A549 (cell line): ENCODE measurements at regions not wholly inside any gene's neighbourhood (a gene's known extent, or its start where the extent isn't known, plus 50 kb on each side); places are given as distances from the start of the nearest gene placed in this dataset.

Experiments used
- ATAC-seq, 2 experiments: fragments of 200-7000 bp in 1 of 2; fragments of >200 bp in 1 of 2; cut with Nextera tagmentation in 1 of 2; cut with Tn5 transposase in 1 of 2; 3 replicates each; pipeline versions ENCODE4 v1.8.0 to v1.9.1; 2018 to 2020; ENCODE audit warnings: mild to moderate bottlenecking in 1 of 2, moderate library complexity in 1 of 2
- CTCF ChIA-PET: fragments of 300-600 bp; sonication (Branson Sonifier 250); formaldehyde crosslinking; extraction: SDS; loops from one replicate; lab custom pipeline; 2021; ENCODE audit warnings: antibody characterized with exemption, inconsistent platforms; lab: Yijun Ruan, JAX
- POLR2A ChIA-PET: fragments of 350-600 bp; formaldehyde crosslinking; extraction: SDS; loops from one replicate; lab custom pipeline; 2021; ENCODE audit warnings: antibody characterized with exemption, inconsistent platforms; lab: Yijun Ruan, JAX
- DNase-seq, 2 experiments: peaks; one replicate each; pipeline versions ENCODE4 v3.0.0 to v3.0.0-alpha.2; 2011 to 2016; ENCODE audit warnings: low read depth in 1 of 2, low spot score in 1 of 2
- FAIRE-seq: peaks from 2 replicates; lab custom pipeline; 2011; peaks lifted over from hg19 to GRCh38; lab: Jason Lieb, UNC
- H3K27ac ChIP-seq, 2 experiments: fragments of >200 bp; sonication (Bioruptor Twin); formaldehyde crosslinking; 3 replicates each; pipeline ENCODE4 v1.5.1; 2016 to 2017
- H3K4me1 ChIP-seq: fragments of >200 bp; sonication (Bioruptor Twin); formaldehyde crosslinking; 3 replicates; pipeline ENCODE4 v1.6.1; 2016
- H3K4me2 ChIP-seq: fragments of >200 bp; sonication (Bioruptor Twin); formaldehyde crosslinking; 3 replicates; pipeline ENCODE4 v1.6.1; 2016
- H3K4me3 ChIP-seq: fragments of >200 bp; sonication (Bioruptor Twin); formaldehyde crosslinking; 3 replicates; pipeline ENCODE4 v1.5.1; 2016
- H3K9me3 ChIP-seq: fragments of >200 bp; sonication (Bioruptor Twin); formaldehyde crosslinking; 3 replicates; pipeline ENCODE4 v1.6.1; 2016
- CBX2 ChIP-seq: fragments of 200-600 bp; sonication (generic); IDR thresholded peaks from 2 replicates; pipeline ENCODE4 v1.6.1; 2016; ENCODE audit warnings: low read depth, mild to moderate bottlenecking, borderline replicate concordance
- EP300 ChIP-seq, 2 experiments: fragments of >200 bp; sonication (Bioruptor Twin); formaldehyde crosslinking; IDR thresholded peaks; 2 replicates in 1 of 2; 3 replicates in 1 of 2; pipeline ENCODE4 v1.6.1; 2016 to 2017
- ESRRA ChIP-seq: fragments of 150-350 bp; IDR thresholded peaks from 2 replicates; pipeline ENCODE4 v1.6.1; 2014; ENCODE audit warnings: mild to moderate bottlenecking, low read length, borderline replicate concordance
- FOSL2 ChIP-seq, 2 experiments: fragments of 450-650 bp in 1 of 2; fragments of >200 bp in 1 of 2; sonication (Bioruptor Twin) in 1 of 2; formaldehyde crosslinking; IDR thresholded peaks; 2 replicates each; pipeline versions ENCODE4 v1.5.0 to v1.6.1; 2016 to 2020; ENCODE audit warnings: mild to moderate bottlenecking in 1 of 2, moderate library complexity in 1 of 2
- JUNB ChIP-seq: fragments of >200 bp; sonication (Bioruptor Twin); formaldehyde crosslinking; IDR thresholded peaks from 2 replicates; pipeline ENCODE4 v1.6.1; 2016
- NFE2L2 ChIP-seq: fragments of 150-350 bp; conservative IDR thresholded peaks from 2 replicates; pipeline ENCODE4 v1.6.1; 2014; ENCODE audit warnings: low read length
- PHF8 ChIP-seq: fragments of 200-600 bp; sonication (generic); IDR thresholded peaks from 2 replicates; pipeline ENCODE4 v1.6.1; 2016; ENCODE audit warnings: low read depth, mild to moderate bottlenecking, antibody characterized with exemption, moderate library complexity, borderline replicate concordance
- POLR2AphosphoS2 ChIP-seq: conservative IDR thresholded peaks from 2 replicates; pipeline ENCODE4 v1.6.1; 2012; ENCODE audit warnings: low read length, improper control_type of control experiment, inconsistent platforms
- RFX5 ChIP-seq: fragments of 450-650 bp; IDR thresholded peaks from 2 replicates; pipeline ENCODE4 v1.7.1; 2014; ENCODE audit warnings: antibody characterized with exemption, mild to moderate bottlenecking, moderate library complexity
- SREBF2 ChIP-seq: fragments of 450-650 bp; IDR thresholded peaks from 2 replicates; pipeline ENCODE4 v1.6.1; 2014; ENCODE audit warnings: mild to moderate bottlenecking, moderate library complexity
- TFCP2L1 ChIP-seq: fragments of 250-450 bp; sonication (Bioruptor Pico); IDR thresholded peaks from 2 replicates; pipeline ENCODE4 v1.5.0; 2021; ENCODE audit warnings: mild to moderate bottlenecking
- ZNF302 ChIP-seq: fragments of 250-450 bp; sonication (Bioruptor Pico); IDR thresholded peaks from 2 replicates; pipeline ENCODE4 v1.9.0; 2021; ENCODE audit warnings: inconsistent platforms, mild to moderate bottlenecking, moderate library complexity
- ZSCAN20 ChIP-seq: fragments of 250-450 bp; sonication (Bioruptor Pico); IDR thresholded peaks from 2 replicates; pipeline ENCODE4 v1.8.0; 2022; ENCODE audit warnings: mild to moderate bottlenecking, moderate library complexity
- WGBS: methylation state at CpG from one replicate; pipeline ENCODE4 v1.1.6; 2017; ENCODE audit errors: missing lambda C conversion rate; 5-methylcytosine and 5-hydroxymethylcytosine counted together
- TF ChIP-seq, protein P1 (sequence below): fragments of 250-450 bp; sonication (Bioruptor Pico); IDR thresholded peaks from 2 replicates; pipeline ENCODE4 v1.5.0; 2021; ENCODE audit warnings: mild to moderate bottlenecking, moderate library complexity, borderline replicate concordance
- TF ChIP-seq, protein P2 (sequence below): IDR thresholded peaks from 2 replicates; pipeline ENCODE4 v1.6.1; 2012
- TF ChIP-seq, protein P3 (sequence below): fragments of 250-450 bp; sonication (Bioruptor Pico); IDR thresholded peaks from 2 replicates; pipeline ENCODE4 v1.5.0; 2020; ENCODE audit warnings: low read depth, mild to moderate bottlenecking, moderate library complexity
- TF ChIP-seq, protein P4 (sequence below): fragments of 450-650 bp; IDR thresholded peaks from 2 replicates; pipeline ENCODE4 v1.6.1; 2014; ENCODE audit warnings: antibody characterized with exemption

DNA sequence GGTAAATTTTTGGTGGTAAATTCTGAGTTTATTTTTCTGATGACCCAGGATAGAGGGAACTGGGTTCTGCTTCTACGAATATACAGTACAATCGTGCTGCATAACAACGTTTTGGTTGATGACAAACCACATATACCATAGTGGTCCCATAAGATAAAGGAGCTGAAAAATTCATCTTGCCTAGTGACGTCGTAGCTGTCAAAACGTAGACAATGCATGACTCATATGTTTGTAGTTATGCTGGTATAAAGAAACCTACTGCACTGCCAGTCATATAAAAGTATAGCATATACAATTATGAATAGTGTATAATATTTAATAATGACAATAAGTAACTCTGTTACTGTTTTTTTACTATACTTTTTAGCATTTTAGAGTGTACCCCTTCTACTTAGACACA is 244.0 kb downstream of the GAS1 start:
- FAIRE-seq (no peak), ATAC-seq (no peak), DNase-seq (no peak)
- ChIA-PET CTCF (no interaction called here), POLR2A (no interaction called here)
- TF ChIP-seq FOSL2 (IDR thresholded peaks at IDR 0.05) (no peak), FOSL2 (CRISPR knock-in tag; IDR thresholded peaks at IDR 0.05) (peak; percentile 33; the same call in 1 of the 2 replicates), ZNF302 (CRISPR knock-in tag) (no peak), CBX2 (no peak)
- TF ChIP-seq, protein P1, sequence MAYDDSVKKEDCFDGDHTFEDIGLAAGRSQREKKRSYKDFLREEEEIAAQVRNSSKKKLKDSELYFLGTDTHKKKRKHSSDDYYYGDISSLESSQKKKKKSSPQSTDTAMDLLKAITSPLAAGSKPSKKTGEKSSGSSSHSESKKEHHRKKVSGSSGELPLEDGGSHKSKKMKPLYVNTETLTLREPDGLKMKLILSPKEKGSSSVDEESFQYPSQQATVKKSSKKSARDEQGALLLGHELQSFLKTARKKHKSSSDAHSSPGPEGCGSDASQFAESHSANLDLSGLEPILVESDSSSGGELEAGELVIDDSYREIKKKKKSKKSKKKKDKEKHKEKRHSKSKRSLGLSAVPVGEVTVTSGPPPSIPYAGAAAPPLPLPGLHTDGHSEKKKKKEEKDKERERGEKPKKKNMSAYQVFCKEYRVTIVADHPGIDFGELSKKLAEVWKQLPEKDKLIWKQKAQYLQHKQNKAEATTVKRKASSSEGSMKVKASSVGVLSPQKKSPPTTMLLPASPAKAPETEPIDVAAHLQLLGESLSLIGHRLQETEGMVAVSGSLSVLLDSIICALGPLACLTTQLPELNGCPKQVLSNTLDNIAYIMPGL (CRISPR knock-in tag): no peak
- H3K4me3 ChIP-seq: no peak overlapping the region
- no peaks in the 10 kb centered on the region for H3K9me3 ChIP-seq
- H3K4me1 ChIP-seq: no peaks in the 10 kb centered on the region
- H3K27ac ChIP-seq: no peak overlapping the region
- WGBS: 1% methylated on average over 6 of the region's 6 CpGs
- H3K4me2 ChIP-seq: no peak overlapping the region

DNA sequence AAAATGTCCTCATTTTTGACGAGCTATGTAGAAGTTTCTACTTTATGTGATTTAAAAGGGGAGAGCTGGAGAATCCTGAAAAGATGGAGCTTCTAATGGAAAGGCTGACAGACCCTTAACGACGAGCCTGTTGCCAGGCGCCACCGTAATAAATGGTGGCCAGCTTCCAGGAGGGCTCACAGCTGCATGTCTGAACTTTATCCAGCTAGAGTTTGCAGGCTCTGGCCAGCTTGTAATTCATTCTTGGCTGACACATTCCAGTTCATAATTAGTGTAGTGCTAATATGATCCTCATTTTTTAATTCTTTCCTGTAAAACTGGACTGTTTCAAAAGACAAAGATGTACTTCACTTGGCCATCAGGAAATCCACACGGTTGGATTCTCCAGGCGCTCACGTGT is 246.7 kb downstream of the GAS1 start:
- Histone ChIP-seq H3K27ac (no peak overlapping the region), H3K4me2 (no peak overlapping the region), H3K9me3 (no peaks in the 10 kb centered on the region), H3K4me3 (no peak overlapping the region), H3K4me1 (no peaks in the 10 kb centered on the region)
- WGBS: 18% methylated on average over 8 of the region's 8 CpGs
- no peak for DNase-seq
- POLR2A ChIA-PET: no interaction called here
- TF ChIP-seq NFE2L2: no peak
- FAIRE-seq: no peak
- CTCF ChIA-PET: interaction anchor here (1.5 kb wide), 1 partner anchor 8 kb away, joined by 4 read pairs; no protein-coding TSS in a partner anchor
- no peak for ATAC-seq

DNA sequence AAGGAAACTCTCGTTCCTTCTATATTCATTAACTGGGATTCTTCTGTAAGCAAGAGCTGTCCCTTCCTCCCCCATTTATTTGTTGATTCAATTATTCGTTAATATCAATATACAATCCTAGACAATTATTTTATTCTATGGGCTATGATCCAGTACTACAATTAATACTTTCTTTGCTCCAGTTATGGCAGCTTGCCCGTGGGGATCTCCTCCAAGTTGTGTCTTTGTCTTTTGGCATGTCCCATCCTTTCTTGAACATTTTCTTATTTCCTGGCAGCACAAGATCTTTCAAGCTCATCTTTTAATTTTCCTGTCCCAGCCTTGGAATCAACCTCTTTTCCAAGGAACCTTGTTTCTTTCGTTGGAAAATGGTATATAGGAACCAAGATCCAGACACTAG is 249.3 kb downstream of the GAS1 start:
- no peaks in the 10 kb centered on the region for H3K9me3 ChIP-seq
- H3K4me3 ChIP-seq: no peak overlapping the region
- ChIA-PET POLR2A (no interaction called here), CTCF (interaction anchor here (0.6 to 1.2 kb wide), 2 partner anchors 11 to 132 kb away, joined by 3 read pairs; no protein-coding TSS in a partner anchor)
- no peak overlapping the region for H3K27ac ChIP-seq
- H3K4me2 ChIP-seq: no peak overlapping the region
- ATAC-seq (no peak), DNase-seq (no peak), FAIRE-seq (no peak)
- no peak for TF ChIP-seq EP300 (IDR thresholded peaks at IDR 0.05)
- TF ChIP-seq, protein P2, sequence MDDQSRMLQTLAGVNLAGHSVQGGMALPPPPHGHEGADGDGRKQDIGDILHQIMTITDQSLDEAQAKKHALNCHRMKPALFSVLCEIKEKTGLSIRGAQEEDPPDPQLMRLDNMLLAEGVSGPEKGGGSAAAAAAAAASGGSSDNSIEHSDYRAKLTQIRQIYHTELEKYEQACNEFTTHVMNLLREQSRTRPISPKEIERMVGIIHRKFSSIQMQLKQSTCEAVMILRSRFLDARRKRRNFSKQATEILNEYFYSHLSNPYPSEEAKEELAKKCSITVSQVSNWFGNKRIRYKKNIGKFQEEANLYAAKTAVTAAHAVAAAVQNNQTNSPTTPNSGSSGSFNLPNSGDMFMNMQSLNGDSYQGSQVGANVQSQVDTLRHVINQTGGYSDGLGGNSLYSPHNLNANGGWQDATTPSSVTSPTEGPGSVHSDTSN: no peak
- no peaks in the 10 kb centered on the region for H3K4me1 ChIP-seq
- WGBS: 0% methylated on average over 4 of the region's 4 CpGs

DNA sequence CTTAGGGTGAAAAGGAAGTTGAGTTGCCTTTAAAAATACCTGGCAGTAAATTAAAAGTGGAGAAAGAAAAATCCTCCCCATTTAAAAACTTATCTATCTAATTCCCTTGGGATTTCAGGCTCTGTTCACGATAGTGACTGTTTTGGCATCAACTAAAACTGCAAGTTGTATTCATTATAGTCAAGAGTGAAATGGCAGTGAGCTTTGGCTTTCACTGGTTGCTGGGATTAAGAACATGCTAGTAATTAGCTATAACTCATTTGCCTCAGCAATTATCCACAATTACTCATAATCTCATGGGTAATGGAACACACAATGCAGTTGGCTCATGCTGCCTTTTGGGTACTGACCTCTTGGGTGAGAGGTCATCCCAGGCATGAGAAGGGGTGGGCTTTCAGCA is 250.1 kb downstream of the GAS1 start:
- no peak for FAIRE-seq
- H3K4me2 ChIP-seq: no peak overlapping the region
- H3K27ac ChIP-seq: no peak overlapping the region
- no peak for ATAC-seq
- CTCF ChIA-PET: interaction anchor here (1.2 kb wide), 1 partner anchor 12 kb away, joined by 3 read pairs; no protein-coding TSS in a partner anchor
- H3K4me3 ChIP-seq: no peak overlapping the region
- no peaks in the 10 kb centered on the region for H3K4me1 ChIP-seq
- DNase-seq: no peak
- no peaks in the 10 kb centered on the region for H3K9me3 ChIP-seq
- POLR2A ChIA-PET: no interaction called here
- 6% methylated on average over 1 of the region's 1 CpG for WGBS
- TF ChIP-seq POLR2AphosphoS2 (no peak), ESRRA (no peak), FOSL2 (IDR thresholded peaks at IDR 0.05) (no peak), FOSL2 (CRISPR knock-in tag; IDR thresholded peaks at IDR 0.05) (no peak), ZSCAN20 (CRISPR knock-in tag) (no peak), PHF8 (no peak), RFX5 (no peak), JUNB (no peak), TFCP2L1 (CRISPR knock-in tag) (no peak), SREBF2 (no peak)
- TF ChIP-seq, protein P3, sequence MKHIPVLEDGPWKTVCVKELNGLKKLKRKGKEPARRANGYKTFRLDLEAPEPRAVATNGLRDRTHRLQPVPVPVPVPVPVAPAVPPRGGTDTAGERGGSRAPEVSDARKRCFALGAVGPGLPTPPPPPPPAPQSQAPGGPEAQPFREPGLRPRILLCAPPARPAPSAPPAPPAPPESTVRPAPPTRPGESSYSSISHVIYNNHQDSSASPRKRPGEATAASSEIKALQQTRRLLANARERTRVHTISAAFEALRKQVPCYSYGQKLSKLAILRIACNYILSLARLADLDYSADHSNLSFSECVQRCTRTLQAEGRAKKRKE (CRISPR knock-in tag): no peak
- TF ChIP-seq, protein P4, sequence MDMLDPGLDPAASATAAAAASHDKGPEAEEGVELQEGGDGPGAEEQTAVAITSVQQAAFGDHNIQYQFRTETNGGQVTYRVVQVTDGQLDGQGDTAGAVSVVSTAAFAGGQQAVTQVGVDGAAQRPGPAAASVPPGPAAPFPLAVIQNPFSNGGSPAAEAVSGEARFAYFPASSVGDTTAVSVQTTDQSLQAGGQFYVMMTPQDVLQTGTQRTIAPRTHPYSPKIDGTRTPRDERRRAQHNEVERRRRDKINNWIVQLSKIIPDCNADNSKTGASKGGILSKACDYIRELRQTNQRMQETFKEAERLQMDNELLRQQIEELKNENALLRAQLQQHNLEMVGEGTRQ: no peak
